Peyer's patch (tissue), 4 donors: ENCODE measurements at regions not wholly inside any gene's neighbourhood (a gene's known extent, or its start where the extent isn't known, plus 50 kb on each side); places are given as distances from the start of the nearest gene placed in this dataset.

Source experiments
- CTCF ChIP-seq, 6 experiments: fragments of 450-650 bp in 4 of 6; fragments of 200-600 bp in 2 of 6; sonication (generic) in 1 of 6; IDR thresholded peaks; one replicate each; pipeline ENCODE4 v1.5.1; 2017 to 2019; ENCODE audit warnings: antibody characterized with exemption in 6 of 6, mild to moderate bottlenecking in 3 of 6, moderate library complexity in 1 of 6
- POLR2A ChIP-seq, 2 donors: fragments of 450-650 bp; IDR thresholded peaks; one replicate each; pipeline ENCODE4 v1.5.1; 2017; ENCODE audit warnings: antibody characterized with exemption in 2 of 2, mild to moderate bottlenecking in 2 of 2, moderate library complexity in 2 of 2

GRCh38 chr10:111531690-111532089, 454.9 kb downstream of the ADRA2A start:
- TF ChIP-seq POLR2A (IDR thresholded peaks at IDR 0.05) = no peak
- TF ChIP-seq CTCF (IDR thresholded peaks at IDR 0.05) = no peak
